ENCODE measurements at regions not wholly inside any gene's neighbourhood (a gene's known extent, or its start where the extent isn't known, plus 50 kb on each side); places are given as distances from the start of the nearest gene placed in this dataset.

DNA sequence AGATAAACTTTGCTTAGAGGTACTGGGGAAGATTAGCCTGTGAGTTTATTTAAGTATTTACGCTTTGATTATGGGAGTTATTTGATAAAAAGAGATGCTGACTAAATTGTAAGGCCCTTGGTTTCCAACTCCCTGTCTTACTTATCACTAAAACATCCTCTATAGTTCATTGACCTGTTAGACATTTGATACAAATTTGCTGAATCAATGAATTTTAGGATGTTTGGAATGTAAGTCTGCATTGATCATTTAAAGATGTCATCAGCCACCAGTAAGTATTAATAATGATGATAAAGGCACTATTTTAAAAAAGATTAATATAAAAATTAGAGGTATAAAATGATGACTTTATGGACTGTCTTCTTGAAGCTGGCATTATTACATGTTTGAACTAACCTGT is 340.6 kb downstream of the SPRY1 start:
- H3K4me3 Mint-ChIP-seq, result no peak overlapping the region
- DNase-seq, result no peak
- no peaks in the 10 kb centered on the region for H3K36me3 Mint-ChIP-seq
- H3K4me1 Mint-ChIP-seq, result no peaks in the 10 kb centered on the region
- H3K27ac Mint-ChIP-seq, result no peak overlapping the region
- peaks cover 0 to 2% (median 0%) of the 10 kb centered on the region in 6 donors for H3K9me3 Mint-ChIP-seq
- H3K27me3 Mint-ChIP-seq (ENCODE audit: low read depth in 3 of 3), result peaks cover 2 to 8% (median 5%) of the 10 kb centered on the region in 3 donors

DNA sequence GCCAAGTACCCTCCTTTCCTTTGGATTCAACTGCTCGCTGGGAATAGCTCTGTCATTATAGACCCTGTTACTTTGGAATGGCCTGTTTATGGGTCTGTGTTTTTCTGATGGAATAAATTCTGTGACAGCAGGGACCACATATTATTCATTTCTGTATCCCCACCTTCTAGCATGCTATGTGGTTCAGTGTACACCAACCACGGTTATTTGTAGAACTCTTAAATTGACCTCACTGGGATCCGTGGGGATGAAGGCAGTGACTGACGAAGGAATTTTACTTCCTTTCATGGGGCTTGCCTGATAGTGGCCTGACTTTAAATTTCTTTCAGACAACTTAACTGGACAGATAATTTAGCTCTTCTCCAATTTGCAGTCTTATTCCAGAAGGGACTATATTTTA is 343.2 kb downstream of the SPRY1 start:
- Mint-ChIP-seq H3K36me3 (no peaks in the 10 kb centered on the region), H3K27ac (no peak overlapping the region), H3K4me1 (peaks cover under 1 to 1% of the 10 kb centered on the region in 2 donors), H3K27me3 (ENCODE audit: low read depth in 3 of 3) (peaks cover 0 to 8% (median 2%) of the 10 kb centered on the region in 3 donors), H3K4me3 (no peak overlapping the region), H3K9me3 (no peaks in the 10 kb centered on the region)
- no peak for DNase-seq

DNA sequence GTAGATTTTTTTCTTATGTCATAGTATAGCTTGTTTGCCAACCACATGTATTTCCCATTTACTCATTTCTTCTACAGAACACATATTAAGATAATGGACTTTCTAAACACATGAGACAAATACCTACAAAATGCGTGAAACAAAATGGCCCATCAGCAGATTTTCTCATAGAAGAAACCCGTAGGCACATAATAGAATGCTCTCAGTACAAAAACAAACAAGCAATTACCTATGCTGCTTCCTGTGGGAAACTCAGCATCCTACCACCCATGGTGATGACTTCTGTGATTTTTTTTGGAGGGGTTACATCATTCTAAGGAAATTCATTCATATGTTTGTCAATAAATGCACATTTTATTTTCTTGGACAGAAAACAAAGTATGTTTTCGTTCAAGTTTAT is 343.6 kb downstream of the SPRY1 start:
- no peak overlapping the region for H3K4me3 Mint-ChIP-seq

GRCh38 chr4:123741906-123742305 is 345.3 kb downstream of the SPRY1 start:
- Mint-ChIP-seq H3K9me3 (no peaks in the 10 kb centered on the region), H3K27me3 (ENCODE audit: low read depth in 3 of 3) (peaks cover 0 to 11% (median 2%) of the 10 kb centered on the region in 3 donors), H3K27ac (no peak overlapping the region), H3K4me1 (peaks cover 2 to 5% of the 10 kb centered on the region in 2 donors), H3K4me3 (no peak overlapping the region), H3K36me3 (no peaks in the 10 kb centered on the region)
- no peak for DNase-seq

More for the DNA sequence above, 343.6 kb downstream of the SPRY1 start:
- H3K9me3 Mint-ChIP-seq, result no peaks in the 10 kb centered on the region
- H3K4me1 Mint-ChIP-seq, result peaks cover 2 to 5% of the 10 kb centered on the region in 2 donors
- no peak overlapping the region for H3K27ac Mint-ChIP-seq
- H3K36me3 Mint-ChIP-seq, result no peaks in the 10 kb centered on the region
- no peak for DNase-seq
- H3K27me3 Mint-ChIP-seq (ENCODE audit: low read depth in 3 of 3), result peaks cover 0 to 11% (median 2%) of the 10 kb centered on the region in 3 donors

- Mint-ChIP-seq H3K27ac (no peak overlapping the region), H3K4me1 (peaks cover 2 to 5% of the 10 kb centered on the region in 2 donors), H3K4me3 (no peak overlapping the region), H3K27me3 (ENCODE audit: low read depth in 3 of 3) (peaks cover 2 to 17% (median 2%) of the 10 kb centered on the region in 3 donors), H3K36me3 (no peaks in the 10 kb centered on the region), H3K9me3 (no peaks in the 10 kb centered on the region)
- DNase-seq, result no peak
Observed at GRCh38 chr4:123743848-123744247, 347.3 kb downstream of the SPRY1 start.

DNA sequence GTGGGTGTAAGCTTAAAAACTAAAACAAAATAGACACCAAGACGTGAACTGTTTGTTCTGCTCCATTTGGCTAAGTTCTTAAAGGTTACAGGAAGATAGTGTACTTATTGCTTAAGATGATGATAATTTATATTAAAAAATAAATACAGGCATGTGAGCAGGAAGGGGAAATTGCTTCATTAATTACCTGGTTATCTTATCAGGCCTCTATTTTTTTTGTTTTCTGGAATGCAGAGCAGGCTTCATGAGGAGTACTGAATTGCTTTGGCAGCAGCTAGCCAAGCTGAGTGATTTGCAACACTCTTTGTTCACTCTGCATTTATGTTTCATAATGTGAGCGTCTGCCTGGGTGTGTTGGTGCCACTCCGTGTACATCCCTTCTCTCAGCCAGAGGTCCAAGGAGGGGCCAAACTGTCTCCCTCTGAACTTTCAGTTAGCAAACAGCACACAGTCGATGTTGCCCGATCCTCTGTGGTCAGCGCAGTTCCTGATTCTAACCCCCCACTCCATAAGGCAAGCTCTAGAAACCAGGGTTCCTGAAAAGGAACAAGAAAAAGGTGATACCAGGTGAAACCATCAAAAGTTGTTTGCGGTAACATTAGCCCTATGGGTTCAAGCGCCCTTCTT is 348.2 kb downstream of the SPRY1 start:
- H3K9me3 Mint-ChIP-seq, result no peaks in the 10 kb centered on the region
- H3K4me3 Mint-ChIP-seq, result peak overlapping the region in 3 of 5 donors; percentile 6 to 54 (median 24)

DNA sequence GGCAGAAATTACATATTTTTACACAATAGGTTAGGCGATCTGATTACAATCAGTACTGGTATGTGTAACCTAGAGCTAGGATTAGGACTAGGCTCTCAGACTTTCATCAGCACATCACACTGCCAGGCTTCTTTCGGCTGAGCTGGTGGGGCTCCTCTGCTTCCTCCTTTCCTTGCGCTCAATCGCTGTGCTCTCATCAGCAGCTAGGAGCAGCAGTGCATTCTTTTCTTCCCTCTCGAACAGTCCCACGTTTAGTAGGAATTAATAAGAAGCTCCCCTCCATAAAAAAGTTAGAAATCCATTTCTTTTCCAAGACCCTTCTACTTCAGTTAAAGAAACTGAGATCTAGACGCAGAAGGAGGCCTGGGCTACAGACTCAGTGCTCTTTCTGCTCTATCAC is 350.4 kb downstream of the SPRY1 start:
- Mint-ChIP-seq H3K4me1 (peaks cover 10% of the 10 kb centered on the region in 2 donors), H3K27me3 (ENCODE audit: low read depth in 3 of 3) (peaks cover 2 to 9% (median 2%) of the 10 kb centered on the region in 3 donors), H3K9me3 (no peaks in the 10 kb centered on the region), H3K36me3 (no peaks in the 10 kb centered on the region), H3K4me3 (no peak overlapping the region), H3K27ac (no peak overlapping the region)
- no peak for DNase-seq

More for the DNA sequence above, 348.2 kb downstream of the SPRY1 start:
- no peak for DNase-seq
- H3K27me3 Mint-ChIP-seq (ENCODE audit: low read depth in 3 of 3), result peaks cover 2 to 14% (median 2%) of the 10 kb centered on the region in 3 donors
- H3K36me3 Mint-ChIP-seq, result no peaks in the 10 kb centered on the region
- H3K27ac Mint-ChIP-seq, result no peak overlapping the region
- H3K4me1 Mint-ChIP-seq, result peaks cover 7 to 10% of the 10 kb centered on the region in 2 donors

DNA sequence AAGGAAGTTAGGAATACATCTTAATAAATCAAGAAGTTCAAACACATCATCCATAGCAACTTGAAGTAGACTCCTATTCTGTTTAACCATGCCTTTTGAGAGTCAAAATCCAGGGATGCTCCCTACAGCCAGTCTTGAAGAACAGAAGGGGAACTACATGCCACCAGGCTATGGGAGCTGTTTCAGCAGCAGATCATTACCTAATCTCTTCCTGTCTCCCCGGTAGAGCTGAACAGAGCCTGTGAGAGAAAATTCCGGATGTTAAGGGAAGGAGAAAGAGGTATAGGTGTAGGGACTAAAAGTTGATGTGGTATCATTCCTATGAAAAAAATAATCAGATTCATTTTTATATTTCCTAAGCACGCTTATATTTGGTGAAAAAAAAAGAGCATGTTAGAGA is 352.2 kb downstream of the SPRY1 start:
- no peaks in the 10 kb centered on the region for H3K9me3 Mint-ChIP-seq
- no peak overlapping the region for H3K4me3 Mint-ChIP-seq
- H3K27me3 Mint-ChIP-seq (ENCODE audit: low read depth in 3 of 3), result peaks cover 1 to 9% (median 2%) of the 10 kb centered on the region in 3 donors
- DNase-seq, result no peak
- H3K27ac Mint-ChIP-seq, result no peak overlapping the region
- H3K4me1 Mint-ChIP-seq, result peaks cover 10% of the 10 kb centered on the region in 2 donors
- H3K36me3 Mint-ChIP-seq, result no peaks in the 10 kb centered on the region

GRCh38 chr4:123749383-123749782 is 352.8 kb downstream of the SPRY1 start:
- peaks cover 10% of the 10 kb centered on the region in 2 donors for H3K4me1 Mint-ChIP-seq
- H3K36me3 Mint-ChIP-seq, result no peaks in the 10 kb centered on the region
- no peaks in the 10 kb centered on the region for H3K9me3 Mint-ChIP-seq
- peaks cover 0 to 9% (median 2%) of the 10 kb centered on the region in 3 donors for H3K27me3 Mint-ChIP-seq (ENCODE audit: low read depth in 3 of 3)
- H3K27ac Mint-ChIP-seq, result no peak overlapping the region
- H3K4me3 Mint-ChIP-seq, result peak overlapping the region in 1 of 5 donors; percentile 8
- DNase-seq, result no peak

- Mint-ChIP-seq H3K36me3 (no peaks in the 10 kb centered on the region), H3K9me3 (no peaks in the 10 kb centered on the region), H3K4me1 (peaks cover 7% of the 10 kb centered on the region in 2 donors), H3K27me3 (ENCODE audit: low read depth in 3 of 3) (peaks cover 0 to 6% (median 2%) of the 10 kb centered on the region in 3 donors), H3K27ac (no peak overlapping the region), H3K4me3 (no peak overlapping the region)
- DNase-seq, result no peak
Observed at GRCh38 chr4:123750044-123750443, 353.4 kb downstream of the SPRY1 start.

GRCh38 chr4:123755655-123756054 is 359.1 kb downstream of the SPRY1 start:
- Mint-ChIP-seq H3K4me1 (no peaks in the 10 kb centered on the region), H3K9me3 (no peaks in the 10 kb centered on the region), H3K27me3 (ENCODE audit: low read depth in 3 of 3) (peaks cover 0 to 6% (median 2%) of the 10 kb centered on the region in 3 donors), H3K36me3 (no peaks in the 10 kb centered on the region), H3K27ac (no peak overlapping the region), H3K4me3 (no peak overlapping the region)
- DNase-seq, result no peak

- Mint-ChIP-seq H3K4me1 (no peaks in the 10 kb centered on the region), H3K36me3 (no peaks in the 10 kb centered on the region), H3K4me3 (no peak overlapping the region), H3K27me3 (ENCODE audit: low read depth in 3 of 3) (peaks cover 0 to 5% (median 2%) of the 10 kb centered on the region in 3 donors), H3K27ac (no peak overlapping the region), H3K9me3 (peaks cover 0 to 1% (median 0%) of the 10 kb centered on the region in 6 donors)
- no peak for DNase-seq
Observed at GRCh38 chr4:123767806-123768205, 371.2 kb downstream of the SPRY1 start.

- no peaks in the 10 kb centered on the region for H3K36me3 Mint-ChIP-seq
- no peak overlapping the region for H3K27ac Mint-ChIP-seq
- no peak for DNase-seq
- no peaks in the 10 kb centered on the region for H3K4me1 Mint-ChIP-seq
- H3K9me3 Mint-ChIP-seq, result peaks cover 0 to 1% (median 0%) of the 10 kb centered on the region in 6 donors
- H3K4me3 Mint-ChIP-seq, result no peak overlapping the region
- H3K27me3 Mint-ChIP-seq (ENCODE audit: low read depth in 3 of 3), result peaks cover 1 to 2% (median 1%) of the 10 kb centered on the region in 3 donors
Observed at GRCh38 chr4:123770884-123771283, 374.3 kb downstream of the SPRY1 start.

DNA sequence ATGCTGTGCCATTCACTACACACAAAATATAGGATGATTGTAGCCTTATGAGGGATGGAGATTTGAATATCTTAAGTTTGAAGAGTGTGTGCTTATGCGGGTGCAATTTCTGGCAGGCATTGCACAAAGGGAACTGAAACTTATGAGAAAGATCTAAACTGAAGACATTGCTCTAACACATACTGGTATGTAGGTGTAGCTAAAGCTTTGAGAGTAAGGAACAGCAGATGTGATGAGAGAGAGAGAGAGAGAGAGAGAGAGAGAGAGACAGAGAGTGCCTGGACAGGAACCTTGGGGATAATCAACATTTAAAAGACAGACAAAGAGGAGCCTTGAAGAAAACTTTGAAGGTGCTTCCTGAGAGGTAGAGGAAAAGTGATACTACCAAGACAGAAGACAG is 379.7 kb downstream of the SPRY1 start:
- DNase-seq, result no peak
- H3K27ac Mint-ChIP-seq, result no peak overlapping the region

GRCh38 chr4:123777373-123777772 is 380.8 kb downstream of the SPRY1 start:
- Mint-ChIP-seq H3K27ac (no peak overlapping the region), H3K27me3 (ENCODE audit: low read depth in 3 of 3) (peaks cover 1 to 2% (median 1%) of the 10 kb centered on the region in 3 donors), H3K4me1 (no peaks in the 10 kb centered on the region), H3K4me3 (no peak overlapping the region), H3K9me3 (peaks cover 0 to 2% (median 0%) of the 10 kb centered on the region in 6 donors), H3K36me3 (no peaks in the 10 kb centered on the region)
- DNase-seq, result no peak

More for the DNA sequence above, 379.7 kb downstream of the SPRY1 start:
- no peak overlapping the region for H3K4me3 Mint-ChIP-seq
- no peaks in the 10 kb centered on the region for H3K4me1 Mint-ChIP-seq
- peaks cover 0 to 1% (median 0%) of the 10 kb centered on the region in 6 donors for H3K9me3 Mint-ChIP-seq
- no peaks in the 10 kb centered on the region for H3K36me3 Mint-ChIP-seq
- H3K27me3 Mint-ChIP-seq (ENCODE audit: low read depth in 3 of 3), result peaks cover 1 to 2% (median 1%) of the 10 kb centered on the region in 3 donors

All from immature natural killer cell (primary cell).